Ishikawa (cell line): ENCODE measurements at regions not wholly inside any gene's neighbourhood (a gene's known extent, or its start where the extent isn't known, plus 50 kb on each side); places are given as distances from the start of the nearest gene placed in this dataset.

Experiments
- CEBPB ChIP-seq: IDR thresholded peaks from 2 replicates; pipeline ENCODE4 v1.6.1; 2012
- CREB1 ChIP-seq: IDR thresholded peaks from 2 replicates; pipeline ENCODE4 v1.6.1; 2012; ENCODE audit warnings: low read depth
- EGR1 ChIP-seq: IDR thresholded peaks from 2 replicates; pipeline ENCODE4 v1.6.1; 2012
- EP300 ChIP-seq: IDR thresholded peaks from 2 replicates; pipeline ENCODE4 v1.6.1; 2012; ENCODE audit warnings: borderline replicate concordance
- FOXM1 ChIP-seq: IDR thresholded peaks from 2 replicates; pipeline ENCODE4 v1.6.1; 2012; ENCODE audit warnings: low read depth, borderline replicate concordance
- NFIC ChIP-seq: IDR thresholded peaks from 2 replicates; pipeline ENCODE4 v1.6.1; 2012
- RAD21 ChIP-seq: IDR thresholded peaks from 2 replicates; pipeline ENCODE4 v1.6.1; 2012; ENCODE audit warnings: low read depth
- REST ChIP-seq: IDR thresholded peaks from 2 replicates; pipeline ENCODE4 v1.6.1; 2012; ENCODE audit warnings: low read depth, mild to moderate bottlenecking
- TAF1 ChIP-seq: IDR thresholded peaks from 2 replicates; pipeline ENCODE4 v1.6.1; 2012; ENCODE audit warnings: low read depth, mild to moderate bottlenecking
- TCF12 ChIP-seq: IDR thresholded peaks from 2 replicates; pipeline ENCODE4 v1.6.1; 2012; ENCODE audit warnings: low read depth
- TEAD4 ChIP-seq: IDR thresholded peaks from 2 replicates; pipeline ENCODE4 v1.6.1; 2012
- USF1 ChIP-seq: IDR thresholded peaks from 2 replicates; pipeline ENCODE4 v1.6.1; 2012
- YY1 ChIP-seq: IDR thresholded peaks from 2 replicates; pipeline ENCODE4 v1.6.1; 2012; ENCODE audit warnings: low read depth
- ZBTB7A ChIP-seq: IDR thresholded peaks from 2 replicates; pipeline ENCODE4 v1.6.1; 2012; ENCODE audit warnings: low read depth
- TF ChIP-seq, protein P1 (sequence below): IDR thresholded peaks from 2 replicates; pipeline ENCODE4 v1.6.1; 2012

DNA sequence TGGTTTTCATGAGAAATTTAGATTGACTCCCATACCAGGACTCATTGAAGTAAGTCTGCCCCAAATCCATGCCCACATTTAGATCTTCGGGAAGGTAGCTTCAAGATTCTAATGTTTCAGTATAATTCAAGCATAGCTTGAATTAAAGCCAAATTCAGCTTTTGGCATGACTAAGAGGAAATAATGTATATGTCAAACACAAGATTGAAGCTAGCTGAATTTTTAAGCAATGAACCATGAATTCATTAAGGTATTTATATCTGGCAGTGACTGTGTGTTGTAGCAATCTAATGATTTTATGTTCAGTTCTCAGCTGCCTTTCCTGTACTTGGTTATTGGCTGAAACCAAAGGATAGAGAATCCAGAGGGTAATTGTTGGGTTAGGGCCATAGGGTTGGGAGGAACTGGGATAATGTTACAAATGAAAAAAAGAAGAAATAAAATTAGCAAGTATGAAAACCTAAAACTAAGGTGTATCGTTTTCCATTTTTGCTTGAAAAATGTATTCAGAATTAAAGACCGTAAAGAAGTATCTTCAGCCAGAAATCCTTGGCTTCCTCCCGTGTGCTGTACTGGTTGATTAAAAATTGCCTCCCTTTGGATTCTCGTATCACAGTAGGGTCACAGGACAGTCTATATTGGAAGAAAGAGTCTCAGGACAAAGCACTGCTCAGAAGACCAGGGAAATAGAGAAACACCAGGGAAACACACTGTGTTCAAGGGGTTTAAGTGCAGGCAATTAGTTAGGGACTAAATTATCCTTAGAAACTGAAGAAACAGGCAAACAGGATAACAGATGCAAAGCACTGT lies 119.0 kb upstream of the FN1 start:
- TF ChIP-seq CREB1 (no peak), EGR1 (no peak), TAF1 (no peak), ZBTB7A (no peak), EP300 (peak; percentile 88), TEAD4 (peak; percentile 80; the same call in 1 of the 2 replicates), NFIC (peak; percentile 96), FOXM1 (peak; percentile 87), USF1 (no peak), RAD21 (no peak), REST (no peak), YY1 (no peak), CEBPB (peak; percentile 50), TCF12 (peak; percentile 78)
- TF ChIP-seq, protein P1, sequence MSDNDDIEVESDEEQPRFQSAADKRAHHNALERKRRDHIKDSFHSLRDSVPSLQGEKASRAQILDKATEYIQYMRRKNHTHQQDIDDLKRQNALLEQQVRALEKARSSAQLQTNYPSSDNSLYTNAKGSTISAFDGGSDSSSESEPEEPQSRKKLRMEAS, result no peak; the same call in 1 of the 2 replicates

GRCh38 chr2:215553946-215554345 lies 118.1 kb upstream of the FN1 start:
- TF ChIP-seq RAD21 (0 out of 2 replicates have a peak, but pooled peaks have one; percentile 15), YY1 (no peak)

DNA sequence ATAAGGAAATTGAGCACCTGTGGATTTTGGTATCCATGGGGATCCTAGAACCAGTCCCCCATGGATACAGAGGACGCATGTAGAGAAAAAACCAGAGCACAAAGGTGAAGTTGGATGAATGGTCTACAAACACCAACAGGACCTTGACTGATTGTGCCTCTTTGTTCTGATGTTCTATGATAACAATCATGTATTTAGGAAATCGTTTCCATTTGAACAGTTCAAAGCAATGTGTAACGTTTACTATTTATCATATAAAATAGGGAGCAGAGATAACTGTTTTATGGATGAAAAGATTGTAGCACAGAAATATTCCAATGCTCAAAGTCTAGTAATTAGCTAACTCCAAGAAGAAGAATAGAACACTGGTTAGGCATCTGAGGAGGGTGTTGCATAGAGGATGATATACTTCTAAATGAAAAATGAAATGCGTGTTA lies 116.3 kb upstream of the FN1 start:
- TF ChIP-seq CEBPB (no peak), YY1 (no peak), ZBTB7A (no peak), FOXM1 (no peak), TCF12 (no peak), NFIC (no peak), USF1 (no peak), CREB1 (no peak), TAF1 (no peak), TEAD4 (no peak), RAD21 (no peak), EP300 (no peak), REST (no peak), EGR1 (no peak)
- TF ChIP-seq, protein P1, result no peak

GRCh38 chr2:215550331-215550730 lies 114.5 kb upstream of the FN1 start:
- TF ChIP-seq ZBTB7A (no peak), EGR1 (no peak), YY1 (no peak), TEAD4 (no peak), EP300 (no peak), REST (no peak), USF1 (no peak), FOXM1 (no peak), CEBPB (no peak), NFIC (no peak)
- TF ChIP-seq, protein P1, result no peak
